ENCODE measurements at regions not wholly inside any gene's neighbourhood (a gene's known extent, or its start where the extent isn't known, plus 50 kb on each side); places are given as distances from the start of the nearest gene placed in this dataset.

- TF ChIP-seq, protein P1, sequence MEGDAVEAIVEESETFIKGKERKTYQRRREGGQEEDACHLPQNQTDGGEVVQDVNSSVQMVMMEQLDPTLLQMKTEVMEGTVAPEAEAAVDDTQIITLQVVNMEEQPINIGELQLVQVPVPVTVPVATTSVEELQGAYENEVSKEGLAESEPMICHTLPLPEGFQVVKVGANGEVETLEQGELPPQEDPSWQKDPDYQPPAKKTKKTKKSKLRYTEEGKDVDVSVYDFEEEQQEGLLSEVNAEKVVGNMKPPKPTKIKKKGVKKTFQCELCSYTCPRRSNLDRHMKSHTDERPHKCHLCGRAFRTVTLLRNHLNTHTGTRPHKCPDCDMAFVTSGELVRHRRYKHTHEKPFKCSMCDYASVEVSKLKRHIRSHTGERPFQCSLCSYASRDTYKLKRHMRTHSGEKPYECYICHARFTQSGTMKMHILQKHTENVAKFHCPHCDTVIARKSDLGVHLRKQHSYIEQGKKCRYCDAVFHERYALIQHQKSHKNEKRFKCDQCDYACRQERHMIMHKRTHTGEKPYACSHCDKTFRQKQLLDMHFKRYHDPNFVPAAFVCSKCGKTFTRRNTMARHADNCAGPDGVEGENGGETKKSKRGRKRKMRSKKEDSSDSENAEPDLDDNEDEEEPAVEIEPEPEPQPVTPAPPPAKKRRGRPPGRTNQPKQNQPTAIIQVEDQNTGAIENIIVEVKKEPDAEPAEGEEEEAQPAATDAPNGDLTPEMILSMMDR (IDR thresholded peaks at IDR 0.05) = no peak
- TF ChIP-seq POLR2A (IDR thresholded peaks at IDR 0.05) (no peak), POLR2AphosphoS5 (IDR thresholded peaks at IDR 0.05) (no peak), EP300 (IDR thresholded peaks at IDR 0.05) (no peak)
Observed at GRCh38 chr2:155099784-155100183, 401.3 kb downstream of the KCNJ3 start.
